ENCODE measurements at regions not wholly inside any gene's neighbourhood (a gene's known extent, or its start where the extent isn't known, plus 50 kb on each side); places are given as distances from the start of the nearest gene placed in this dataset.

- Histone ChIP-seq H3K9me3 (ENCODE audit: insufficient read depth, low read length) (no peaks in the 10 kb centered on the region), H3K27me3 (ENCODE audit: low read length) (no peaks in the 10 kb centered on the region), H3K36me3 (ENCODE audit: low read length) (no peaks in the 10 kb centered on the region), H2AFZ (ENCODE audit: low read depth, low read length, severe bottlenecking) (no peak overlapping the region), H3K27ac (ENCODE audit: low read depth, low read length) (no peak overlapping the region), H3F3A (ENCODE audit: insufficient read depth) (no peaks in the 10 kb centered on the region), H4K20me1 (ENCODE audit: low read depth, low read length) (no peaks in the 10 kb centered on the region), H3K9ac (ENCODE audit: low read length) (no peak overlapping the region), H3K79me2 (ENCODE audit: insufficient read depth, low read length) (no peaks in the 10 kb centered on the region), H3K9me2 (replicated peaks; ENCODE audit: insufficient read depth, low read length) (no peaks in the 10 kb centered on the region), H3K4me2 (ENCODE audit: low read depth, low read length, poor library complexity, severe bottlenecking) (no peak overlapping the region), H3K4me3 (ENCODE audit: insufficient read depth, low read length, poor library complexity, severe bottlenecking) (no peak overlapping the region)
- TF ChIP-seq, protein P1, sequence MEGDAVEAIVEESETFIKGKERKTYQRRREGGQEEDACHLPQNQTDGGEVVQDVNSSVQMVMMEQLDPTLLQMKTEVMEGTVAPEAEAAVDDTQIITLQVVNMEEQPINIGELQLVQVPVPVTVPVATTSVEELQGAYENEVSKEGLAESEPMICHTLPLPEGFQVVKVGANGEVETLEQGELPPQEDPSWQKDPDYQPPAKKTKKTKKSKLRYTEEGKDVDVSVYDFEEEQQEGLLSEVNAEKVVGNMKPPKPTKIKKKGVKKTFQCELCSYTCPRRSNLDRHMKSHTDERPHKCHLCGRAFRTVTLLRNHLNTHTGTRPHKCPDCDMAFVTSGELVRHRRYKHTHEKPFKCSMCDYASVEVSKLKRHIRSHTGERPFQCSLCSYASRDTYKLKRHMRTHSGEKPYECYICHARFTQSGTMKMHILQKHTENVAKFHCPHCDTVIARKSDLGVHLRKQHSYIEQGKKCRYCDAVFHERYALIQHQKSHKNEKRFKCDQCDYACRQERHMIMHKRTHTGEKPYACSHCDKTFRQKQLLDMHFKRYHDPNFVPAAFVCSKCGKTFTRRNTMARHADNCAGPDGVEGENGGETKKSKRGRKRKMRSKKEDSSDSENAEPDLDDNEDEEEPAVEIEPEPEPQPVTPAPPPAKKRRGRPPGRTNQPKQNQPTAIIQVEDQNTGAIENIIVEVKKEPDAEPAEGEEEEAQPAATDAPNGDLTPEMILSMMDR (IDR thresholded peaks at IDR 0.05; ENCODE audit: insufficient read depth, low read length, poor library complexity, severe bottlenecking): no peak
Measured at GRCh38 chr6:149221774-149222070, 95.8 kb upstream of the TAB2 start.

DNA sequence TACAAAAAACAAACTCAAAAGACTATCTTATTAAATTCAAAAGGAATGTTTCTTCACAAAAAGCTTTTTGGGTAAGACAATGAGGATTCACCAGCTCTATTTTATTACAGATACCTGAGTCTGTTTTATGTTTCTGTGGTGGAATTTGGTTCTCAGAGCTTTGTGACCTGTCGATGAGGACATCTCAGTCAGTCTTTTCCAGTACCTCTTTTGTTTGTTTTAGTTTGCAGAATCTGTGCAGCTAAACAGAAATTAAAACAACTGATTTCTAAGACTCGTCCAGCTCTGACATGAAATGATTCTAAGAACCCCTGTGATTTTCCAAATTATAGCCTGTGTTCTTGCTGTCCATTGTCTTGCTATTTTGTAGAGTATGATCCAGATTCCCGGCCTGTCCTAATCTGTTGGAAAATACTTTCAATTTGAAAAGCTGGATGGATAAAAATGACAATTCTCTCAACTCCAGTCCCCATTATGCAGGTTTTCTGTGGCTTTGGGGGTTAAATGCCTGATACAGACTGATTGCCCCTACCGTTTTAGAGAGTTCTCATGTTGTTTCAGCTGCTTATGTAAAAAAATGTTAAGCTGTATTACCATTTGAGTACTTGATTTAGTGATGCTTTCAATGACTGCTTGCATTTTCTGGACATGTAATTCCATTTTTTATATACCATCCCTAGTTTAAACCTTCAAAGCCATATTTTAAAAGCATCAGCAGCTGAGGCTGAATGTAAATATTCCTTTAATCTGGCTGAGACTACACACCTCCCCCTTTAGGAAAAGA lies 94.2 kb upstream of the TAB2 start:
- H3K9me3 ChIP-seq (ENCODE audit: insufficient read depth, low read length): no peaks in the 10 kb centered on the region
- H3K9me2 ChIP-seq (replicated peaks; ENCODE audit: insufficient read depth, low read length): no peaks in the 10 kb centered on the region
- no peaks in the 10 kb centered on the region for H3K36me3 ChIP-seq (ENCODE audit: low read length)
- no peak overlapping the region for H3K27ac ChIP-seq (ENCODE audit: low read depth, low read length)
- no peaks in the 10 kb centered on the region for H4K20me1 ChIP-seq (ENCODE audit: low read depth, low read length)
- H3K9ac ChIP-seq (ENCODE audit: low read length): no peak overlapping the region
- no peaks in the 10 kb centered on the region for H3F3A ChIP-seq (ENCODE audit: insufficient read depth)
- no peaks in the 10 kb centered on the region for H3K79me2 ChIP-seq (ENCODE audit: insufficient read depth, low read length)
- TF ChIP-seq, protein P1 (IDR thresholded peaks at IDR 0.05; ENCODE audit: insufficient read depth, low read length, poor library complexity, severe bottlenecking): no peak
- no peak overlapping the region for H2AFZ ChIP-seq (ENCODE audit: low read depth, low read length, severe bottlenecking)
- no peak overlapping the region for H3K4me2 ChIP-seq (ENCODE audit: low read depth, low read length, poor library complexity, severe bottlenecking)
- H3K27me3 ChIP-seq (ENCODE audit: low read length): no peaks in the 10 kb centered on the region
- H3K4me3 ChIP-seq (ENCODE audit: insufficient read depth, low read length, poor library complexity, severe bottlenecking): no peak overlapping the region

DNA sequence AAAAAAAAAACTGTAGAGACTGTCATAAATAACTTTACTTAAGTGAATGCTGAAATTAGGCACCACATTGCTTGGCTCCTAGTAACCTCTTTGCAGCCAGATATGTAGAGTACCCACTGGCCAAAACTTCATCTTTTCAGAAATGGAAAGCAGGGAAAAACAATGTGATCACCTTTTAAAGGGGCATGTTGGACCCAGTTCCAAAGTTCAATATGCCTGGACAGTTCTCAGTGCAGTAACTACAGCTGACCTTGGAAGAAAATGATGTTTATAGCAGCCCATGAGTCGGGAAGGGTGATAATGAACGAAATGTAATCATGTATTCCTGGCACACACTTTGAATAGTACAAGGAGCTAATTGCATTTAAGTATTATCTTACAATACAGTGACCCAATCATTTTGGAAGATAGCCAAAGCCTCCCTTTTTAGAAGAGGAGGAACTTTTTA lies 93.6 kb upstream of the TAB2 start:
- H3K27ac ChIP-seq (ENCODE audit: low read depth, low read length): no peak overlapping the region
- no peak overlapping the region for H3K4me3 ChIP-seq (ENCODE audit: insufficient read depth, low read length, poor library complexity, severe bottlenecking)
- H3K27me3 ChIP-seq (ENCODE audit: low read length): no peaks in the 10 kb centered on the region
- no peak for TF ChIP-seq EZH2phosphoT487 (conservative IDR thresholded peaks at IDR 0.05; ENCODE audit: low read length)
- TF ChIP-seq, protein P1 (IDR thresholded peaks at IDR 0.05; ENCODE audit: insufficient read depth, low read length, poor library complexity, severe bottlenecking): no peak
- no peak overlapping the region for H3K4me2 ChIP-seq (ENCODE audit: low read depth, low read length, poor library complexity, severe bottlenecking)
- H2AFZ ChIP-seq (ENCODE audit: low read depth, low read length, severe bottlenecking): no peak overlapping the region
- no peaks in the 10 kb centered on the region for H4K20me1 ChIP-seq (ENCODE audit: low read depth, low read length)
- H3F3A ChIP-seq (ENCODE audit: insufficient read depth): no peaks in the 10 kb centered on the region
- no peaks in the 10 kb centered on the region for H3K9me2 ChIP-seq (replicated peaks; ENCODE audit: insufficient read depth, low read length)
- no peaks in the 10 kb centered on the region for H3K9me3 ChIP-seq (ENCODE audit: insufficient read depth, low read length)
- H3K79me2 ChIP-seq (ENCODE audit: insufficient read depth, low read length): no peaks in the 10 kb centered on the region
- H3K36me3 ChIP-seq (ENCODE audit: low read length): no peaks in the 10 kb centered on the region
- no peak overlapping the region for H3K9ac ChIP-seq (ENCODE audit: low read length)

All from SU-DHL-6 (cell line).